ENCODE measurements at regions not wholly inside any gene's neighbourhood (a gene's known extent, or its start where the extent isn't known, plus 50 kb on each side); places are given as distances from the start of the nearest gene placed in this dataset.

GRCh38 chrX:80335062-80335830 is 85.0 kb upstream of the TENT5D start:
- ATAC-seq (no peak), DNase-seq (ENCODE audit: low read depth, low spot score) (no peak), FAIRE-seq (no peak)
- TF ChIP-seq IRF3 (IDR thresholded peaks at IDR 0.05) (no peak), FOS (IDR thresholded peaks at IDR 0.05; ENCODE audit: borderline replicate concordance, extremely low read depth, insufficient read length) (no peak), E2F4 (IDR thresholded peaks at IDR 0.05; ENCODE audit: low read depth, low read length) (no peak), BHLHE40 (IDR thresholded peaks at IDR 0.05; ENCODE audit: borderline replicate concordance in 1 of 2, low read depth in 2 of 2, low read length in 1 of 2) (no peak), ZBTB4 (CRISPR knock-in tag; IDR thresholded peaks at IDR 0.05) (no peak), IKZF1 (conservative IDR thresholded peaks at IDR 0.05) (no peak), SMAD1 (IDR thresholded peaks at IDR 0.05; ENCODE audit: low read depth, partially characterized antibody) (no peak), ASH2L (IDR thresholded peaks at IDR 0.05; ENCODE audit: borderline replicate concordance, low read depth) (no peak), ZNF687 (IDR thresholded peaks at IDR 0.05) (no peak), POU2F2 (IDR thresholded peaks at IDR 0.05; ENCODE audit: borderline replicate concordance, low read depth, low read length) (no peak), USF2 (IDR thresholded peaks at IDR 0.05; ENCODE audit: borderline replicate concordance, low read depth, low read length) (no peak), KDM1A (IDR thresholded peaks at IDR 0.05; ENCODE audit: borderline replicate concordance) (no peak), HDAC2 (IDR thresholded peaks at IDR 0.05) (no peak)
- RAD21 ChIA-PET (ENCODE audit: unreplicated experiment), result no interaction called here
- BruUV-seq (replicated peaks), result no TSS peak
- SMC1A ChIA-PET (ENCODE audit: uncharacterized antibody, unreplicated experiment), result no interaction called here
- POLR2A ChIA-PET, result no interaction called here
- Histone ChIP-seq H3K4me1 (ENCODE audit: control insufficient read depth, insufficient read depth, low read length) (no peaks in the 10 kb centered on the region), H3K9ac (ENCODE audit: control insufficient read depth, insufficient read depth, low read length) (no peak overlapping the region), H3K4me3 (no peak overlapping the region), H3K27ac (ENCODE audit: control insufficient read depth, insufficient read depth) (no peak overlapping the region), H3K79me2 (ENCODE audit: control insufficient read depth, insufficient read depth, low read length) (no peaks in the 10 kb centered on the region), H3K4me2 (ENCODE audit: control insufficient read depth, insufficient read depth) (no peak overlapping the region), H3K27me3 (replicated peaks in 1 of 2; ENCODE audit: control insufficient read depth in 2 of 2, insufficient read depth in 2 of 2, low read length in 1 of 2) (no peaks in the 10 kb centered on the region), H2AFZ (ENCODE audit: control insufficient read depth, low read depth, low read length) (no peak overlapping the region), H3K9me3 (replicated peaks; ENCODE audit: control insufficient read depth, insufficient read depth, low read length) (no peaks in the 10 kb centered on the region; the same call in 2 of the 3 replicates), H3K36me3 (ENCODE audit: control insufficient read depth in 2 of 2, insufficient read depth in 2 of 2, low read length in 1 of 2) (no peaks in the 10 kb centered on the region), H4K20me1 (ENCODE audit: control insufficient read depth, insufficient read depth) (no peaks in the 10 kb centered on the region)
- in situ Hi-C loops (cut with MboI) (no loop called here), intact Hi-C loops (cut with micrococcal nuclease; ENCODE audit: unreplicated experiment) (no loop called here)
- CTCF ChIA-PET, result interaction anchor here (0.7 to 1.4 kb wide), 2 partner anchors 13 to 23 kb away, joined by 4 read pairs; no protein-coding TSS in a partner anchor
- 86% methylated on average over 33 of the region's 38 CpGs for WGBS (ENCODE audit: insufficient coverage, insufficient replicate concordance, low lambda C conversion rate, missing lambda C conversion rate)

Data from GM12878 (cell line).